HUDEP-2 (cell line): ENCODE measurements at regions not wholly inside any gene's neighbourhood (a gene's known extent, or its start where the extent isn't known, plus 50 kb on each side); places are given as distances from the start of the nearest gene placed in this dataset.
"Not testable (repeated sequence)": the region's sequence is repeated elsewhere in the genome, so short reads cannot be mapped to it uniquely, and the experiment has no call there.

Experiments used
- DNase-seq, 76 experiments: peaks; one replicate each; lab custom pipeline; 2025; ENCODE audit not compliant: unreplicated experiment in 76 of 76; lab: John Stamatoyannopoulos, UW

GRCh38 chr10:108586424-108586823 lies 1336.9 kb downstream of the XPNPEP1 start:
- no peak for DNase-seq

DNA sequence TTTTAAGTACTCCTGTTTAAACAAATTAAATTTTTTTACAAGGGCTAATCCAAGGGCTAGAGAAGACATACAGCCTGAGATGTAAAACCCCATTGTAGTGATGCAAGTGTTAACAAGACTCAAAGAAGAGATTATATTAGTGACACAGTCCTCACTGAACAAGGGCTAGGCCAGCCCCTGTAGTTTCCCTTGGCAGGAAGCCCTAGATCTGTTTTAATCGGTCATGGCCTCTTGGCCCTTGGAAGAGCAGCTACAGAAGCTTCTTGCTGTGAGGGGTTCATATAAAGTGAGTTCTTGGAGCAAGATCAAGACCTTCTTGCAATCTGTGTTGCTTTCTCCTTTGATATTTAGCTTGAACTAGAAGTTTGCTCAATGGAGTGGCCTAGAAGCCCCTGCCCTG lies 1339.4 kb downstream of the XPNPEP1 start:
- peak in 53 of 76 experiments; percentile 0 to 78 (median 24) for DNase-seq

GRCh38 chr10:108582888-108583287 lies 1340.4 kb downstream of the XPNPEP1 start:
- DNase-seq, result no peak

- DNase-seq, result peak in 51 of 76 experiments; percentile 1 to 78 (median 32)
Observed at GRCh38 chr10:108582387-108582786, 1340.9 kb downstream of the XPNPEP1 start.

GRCh38 chr10:108578258-108578657 lies 1345.1 kb downstream of the XPNPEP1 start:
- no peak for DNase-seq

DNA sequence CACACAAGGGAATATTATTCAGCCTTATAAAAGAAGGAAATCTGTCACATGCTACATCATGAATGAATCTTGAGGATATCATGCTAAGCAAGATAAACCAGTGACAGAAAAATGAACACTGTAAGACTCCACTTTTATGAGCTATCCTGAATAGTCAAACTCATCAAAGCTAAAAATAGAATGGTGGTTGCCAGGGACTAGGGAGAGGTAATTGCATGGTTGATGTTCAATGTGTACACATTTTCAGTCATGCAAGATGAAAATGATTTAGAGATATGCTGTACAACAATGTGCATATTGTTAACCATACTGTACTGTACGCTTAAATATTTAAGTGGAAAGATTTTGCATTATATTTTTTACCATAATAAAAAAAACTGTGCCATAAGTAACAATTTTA lies 1349.1 kb downstream of the XPNPEP1 start:
- no peak for DNase-seq

- DNase-seq, result no peak
Observed at GRCh38 chr10:108568824-108569223, 1354.5 kb downstream of the XPNPEP1 start.

- DNase-seq, result no peak
Observed at GRCh38 chr10:108567899-108568752, 1355.2 kb downstream of the XPNPEP1 start.

DNA sequence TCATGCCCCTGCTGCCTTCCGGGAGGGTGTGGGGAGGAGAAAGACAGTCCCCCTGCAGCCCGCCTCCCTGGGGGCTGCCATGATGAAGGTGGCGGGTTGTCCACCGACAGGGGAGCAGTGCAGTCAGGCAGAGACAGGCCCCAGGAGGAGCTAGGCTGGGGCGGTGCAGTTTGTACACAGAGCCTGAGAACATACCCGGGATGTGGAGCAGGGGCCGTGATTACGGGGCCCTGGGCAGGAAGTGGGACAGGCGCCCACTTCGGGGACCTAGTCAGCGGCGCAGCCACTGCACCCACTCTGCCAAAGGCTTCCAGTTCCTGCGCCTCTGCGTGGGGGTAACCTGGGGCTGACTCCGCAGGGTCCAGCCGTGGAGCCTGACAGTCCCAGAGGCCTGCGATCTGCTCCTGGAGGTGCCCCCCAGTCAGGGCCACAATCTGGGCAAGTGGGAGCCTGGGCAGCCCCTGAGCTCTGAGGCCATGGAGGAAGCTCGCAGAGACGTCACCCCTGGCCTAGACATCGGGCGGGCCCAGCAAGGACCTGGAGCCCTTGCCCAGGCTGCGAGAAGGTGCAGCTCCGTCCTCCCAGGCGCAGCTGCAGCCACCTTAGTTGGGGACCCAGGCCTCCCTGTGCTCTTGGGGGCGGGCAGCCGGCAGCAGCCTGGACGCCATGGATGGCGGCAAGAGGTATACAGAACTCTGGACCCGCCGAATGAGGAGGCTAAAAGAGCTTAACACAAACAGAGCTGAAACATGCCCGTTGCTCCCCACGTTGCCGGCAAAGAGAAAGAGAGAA lies 1356.8 kb downstream of the XPNPEP1 start:
- no peak for DNase-seq

GRCh38 chr10:108562105-108562504 lies 1361.2 kb downstream of the XPNPEP1 start:
- DNase-seq, result no peak

GRCh38 chr10:108561649-108562048 lies 1361.7 kb downstream of the XPNPEP1 start:
- no peak for DNase-seq

- DNase-seq, result no peak
Observed at GRCh38 chr10:108560488-108560887, 1362.8 kb downstream of the XPNPEP1 start.

GRCh38 chr10:108556186-108556585 lies 1367.1 kb downstream of the XPNPEP1 start:
- no peak for DNase-seq

DNA sequence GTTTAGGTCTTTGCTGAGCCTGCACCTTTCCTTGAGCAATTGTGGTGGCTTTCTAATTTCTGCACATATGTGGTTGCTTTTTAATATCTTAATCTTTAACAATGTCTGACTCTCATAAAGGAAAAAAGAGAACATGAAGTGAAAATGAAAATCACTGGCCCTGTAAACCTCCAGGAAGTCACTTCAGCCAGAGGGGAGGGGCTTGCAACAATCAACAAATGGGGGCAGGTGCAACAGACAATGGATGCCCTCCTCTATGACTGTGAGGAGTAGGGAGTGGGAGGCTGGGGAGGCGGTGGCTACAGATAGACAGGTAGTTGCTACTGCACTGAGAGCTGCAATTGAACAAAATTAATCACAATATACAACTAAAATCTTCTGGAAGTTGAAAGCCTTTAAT lies 1377.4 kb downstream of the XPNPEP1 start:
- no peak for DNase-seq

DNA sequence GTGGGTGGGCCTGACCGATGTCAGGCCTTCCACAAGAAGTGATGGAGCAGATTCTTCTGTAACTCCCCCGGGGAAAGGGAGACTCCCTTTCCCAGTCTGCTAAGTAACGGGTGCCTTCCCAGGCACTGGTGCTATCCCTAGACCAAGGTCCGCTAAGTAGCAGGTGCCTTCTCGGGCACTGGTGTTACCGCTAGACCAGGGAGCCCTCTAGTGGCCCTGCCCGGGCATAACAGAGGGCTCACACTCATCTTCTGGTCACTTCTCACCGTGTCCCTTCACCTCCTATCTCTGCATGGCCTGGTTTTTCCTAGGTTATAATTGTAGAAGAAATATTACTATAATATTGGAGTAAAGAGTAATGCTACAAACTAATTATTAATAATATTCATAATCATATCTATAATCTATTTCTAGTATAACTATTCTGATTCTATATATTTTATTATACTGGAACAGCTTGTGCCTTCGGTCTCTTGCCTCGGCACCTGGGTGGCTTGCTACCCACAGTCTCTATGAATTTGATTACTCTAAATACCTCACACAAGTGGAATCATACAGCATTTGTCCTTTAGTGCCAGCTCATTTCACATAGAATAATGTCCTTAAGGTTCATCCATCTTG lies 1378.7 kb downstream of the XPNPEP1 start:
- peak in 52 of 76 experiments; percentile 1 to 74 (median 22) for DNase-seq

- DNase-seq, result not testable (repeated sequence)
Observed at GRCh38 chr10:108533551-108533950, 1369.0 kb upstream of the SORCS1 start.

GRCh38 chr10:108523016-108523800 lies 1358.7 kb upstream of the SORCS1 start:
- no peak for DNase-seq

DNA sequence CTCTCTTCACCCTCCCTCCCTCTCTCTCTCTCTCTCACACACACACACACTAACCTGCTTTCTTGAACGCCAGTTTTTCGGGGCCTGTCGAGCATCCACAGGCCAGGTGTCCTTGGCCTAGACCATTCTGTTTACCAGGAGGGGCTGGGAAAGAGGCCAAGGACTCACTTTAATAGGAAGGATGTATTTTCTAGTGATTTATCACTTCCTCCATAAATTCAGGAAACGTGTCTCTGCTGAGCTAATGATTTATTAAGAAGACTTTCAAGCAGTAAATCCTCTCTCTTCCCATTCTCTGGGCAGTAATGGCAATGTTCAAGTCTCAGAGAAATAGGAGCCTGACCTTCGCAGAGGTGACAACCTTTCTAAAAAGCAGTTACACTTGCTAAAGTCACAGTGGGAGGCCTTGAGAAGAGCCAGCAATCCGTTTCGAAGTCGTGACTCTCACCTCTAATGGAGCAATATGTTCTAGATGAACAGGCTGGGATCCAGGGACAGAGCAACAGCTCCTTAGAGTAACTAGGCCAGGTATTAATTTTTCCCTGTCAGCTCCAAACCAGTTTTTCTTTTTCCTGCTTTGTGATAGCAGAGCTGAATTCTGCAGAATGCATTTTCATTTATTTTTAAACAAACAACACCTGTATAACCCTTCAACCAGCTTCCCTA lies 1357.5 kb upstream of the SORCS1 start:
- DNase-seq, result no peak

- DNase-seq, result peak in 5 of 76 experiments; percentile 1 to 2 (median 2)
Observed at GRCh38 chr10:108515821-108516220, 1351.3 kb upstream of the SORCS1 start.

GRCh38 chr10:108500396-108500795 lies 1335.9 kb upstream of the SORCS1 start:
- DNase-seq, result peak in 1 of 76 experiments; percentile 2
